ENCODE measurements at regions not wholly inside any gene's neighbourhood (a gene's known extent, or its start where the extent isn't known, plus 50 kb on each side); places are given as distances from the start of the nearest gene placed in this dataset.

GRCh38 chr13:109945206-109945960, 159.0 kb upstream of the IRS2 start:
- no peak for DNase-seq
- no peaks in the 10 kb centered on the region for H3K9me3 ChIP-seq
- no peak overlapping the region for H3K27ac ChIP-seq
- no peaks in the 10 kb centered on the region for H3K27me3 ChIP-seq
- H3K4me1 ChIP-seq = no peaks in the 10 kb centered on the region
- no peak for TF ChIP-seq POLR2A (IDR thresholded peaks at IDR 0.05)
- no peak for TF ChIP-seq CTCF (IDR thresholded peaks at IDR 0.05)
- intact Hi-C loops (cut with DNase I; ENCODE audit: low total_unique reads) = no loop called here
- H3K4me3 ChIP-seq = no peak overlapping the region
- no peaks in the 10 kb centered on the region for H3K36me3 ChIP-seq

- no peak overlapping the region for H3K4me3 ChIP-seq
- H3K27ac ChIP-seq = no peak overlapping the region
- no peak for DNase-seq
- H3K27me3 ChIP-seq = no peaks in the 10 kb centered on the region
- no peaks in the 10 kb centered on the region for H3K9me3 ChIP-seq
- intact Hi-C loops (cut with DNase I; ENCODE audit: low total_unique reads) = no loop called here
- no peak for TF ChIP-seq POLR2A (IDR thresholded peaks at IDR 0.05)
- TF ChIP-seq CTCF (IDR thresholded peaks at IDR 0.05) = no peak
- no peaks in the 10 kb centered on the region for H3K4me1 ChIP-seq
- H3K36me3 ChIP-seq = no peaks in the 10 kb centered on the region
These were observed 155.6 kb upstream of the IRS2 start for GRCh38 chr13:109941951-109942350.

GRCh38 chr13:109941221-109941620, 154.8 kb upstream of the IRS2 start:
- intact Hi-C loops (cut with DNase I; ENCODE audit: low total_unique reads) = no loop called here
- DNase-seq = no peak

GRCh38 chr13:109940637-109941036, 154.3 kb upstream of the IRS2 start:
- intact Hi-C loops (cut with DNase I; ENCODE audit: low total_unique reads) = no loop called here
- Histone ChIP-seq H3K4me3 (no peak overlapping the region), H3K4me1 (no peaks in the 10 kb centered on the region), H3K27me3 (no peaks in the 10 kb centered on the region), H3K9me3 (no peaks in the 10 kb centered on the region), H3K27ac (no peak overlapping the region), H3K36me3 (no peaks in the 10 kb centered on the region)
- no peak for DNase-seq
- TF ChIP-seq CTCF (IDR thresholded peaks at IDR 0.05) (no peak), POLR2A (IDR thresholded peaks at IDR 0.05) (no peak)

More at GRCh38 chr13:109941221-109941620, 154.8 kb upstream of the IRS2 start:
- Histone ChIP-seq H3K36me3 (no peaks in the 10 kb centered on the region), H3K27me3 (no peaks in the 10 kb centered on the region), H3K9me3 (no peaks in the 10 kb centered on the region), H3K27ac (no peak overlapping the region), H3K4me1 (no peaks in the 10 kb centered on the region), H3K4me3 (no peak overlapping the region)
- no peak for TF ChIP-seq CTCF (IDR thresholded peaks at IDR 0.05)
- TF ChIP-seq POLR2A (IDR thresholded peaks at IDR 0.05) = no peak

- H3K4me1 ChIP-seq = no peaks in the 10 kb centered on the region
- H3K9me3 ChIP-seq = no peaks in the 10 kb centered on the region
- intact Hi-C loops (cut with DNase I; ENCODE audit: low total_unique reads) = no loop called here
These were observed 153.5 kb upstream of the IRS2 start for GRCh38 chr13:109939838-109940237.

More at GRCh38 chr13:109939838-109940237, 153.5 kb upstream of the IRS2 start:
- H3K27ac ChIP-seq = no peak overlapping the region
- H3K4me3 ChIP-seq = no peak overlapping the region
- no peaks in the 10 kb centered on the region for H3K36me3 ChIP-seq
- TF ChIP-seq CTCF (IDR thresholded peaks at IDR 0.05) (no peak), POLR2A (IDR thresholded peaks at IDR 0.05) (no peak)
- DNase-seq = no peak
- no peaks in the 10 kb centered on the region for H3K27me3 ChIP-seq

Data from uterus (tissue), 3 donors.